ENCODE measurements at regions not wholly inside any gene's neighbourhood (a gene's known extent, or its start where the extent isn't known, plus 50 kb on each side); places are given as distances from the start of the nearest gene placed in this dataset.

DNA sequence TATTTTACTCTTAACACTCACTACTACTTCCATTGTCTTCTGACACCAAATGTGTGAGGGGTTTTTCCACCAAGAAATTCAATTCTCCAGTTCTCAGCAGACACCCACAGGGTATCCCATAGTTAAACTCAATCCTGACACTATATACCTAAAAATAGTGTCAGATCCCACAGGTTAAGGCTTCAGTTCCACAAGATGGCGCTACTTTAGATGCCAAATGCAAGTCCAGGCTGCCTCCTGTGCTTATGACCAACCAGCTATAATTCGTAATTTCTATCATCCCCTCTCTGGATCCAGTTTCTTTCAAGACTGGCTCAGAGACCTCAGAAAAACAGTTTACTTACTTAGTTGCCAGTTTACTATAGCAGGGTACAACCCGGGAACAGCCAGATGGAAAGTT, 1146.2 kb upstream of the SPRY2 start (continued):
- TF ChIP-seq HNF4A (conservative IDR thresholded peaks at IDR 0.05) (no peak), FOXA2 (IDR thresholded peaks at IDR 0.05) (no peak), EGR1 (IDR thresholded peaks at IDR 0.05; ENCODE audit: low read depth in 2 of 2) (no peak), MAX (IDR thresholded peaks at IDR 0.05) (no peak), REST (IDR thresholded peaks at IDR 0.05) (no peak)

DNA sequence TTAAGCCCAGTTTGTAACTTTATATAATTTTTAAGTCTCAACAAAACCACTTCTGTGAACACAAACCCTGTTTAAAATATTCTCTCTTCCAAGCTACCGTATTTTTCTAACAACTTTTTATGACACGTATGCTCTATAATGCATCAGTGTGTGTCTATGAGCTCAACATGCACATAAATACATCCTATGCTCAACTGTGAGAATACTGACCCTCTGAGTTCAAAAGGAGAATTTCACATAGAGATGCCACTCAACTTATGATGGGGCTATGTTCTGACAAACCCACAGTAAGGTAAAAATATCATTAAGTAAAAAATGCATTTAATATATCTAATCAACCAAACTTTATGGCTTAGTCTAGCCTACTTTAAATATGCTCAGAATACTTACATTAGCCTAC, 1139.7 kb upstream of the SPRY2 start:
- no peaks in the 10 kb centered on the region for H3K27me3 ChIP-seq (ENCODE audit: control insufficient read depth in 4 of 4, insufficient read depth in 4 of 4, low read length in 3 of 4)
- WGBS = 76% methylated on average over 2 of the region's 2 CpGs
- H3K36me3 ChIP-seq (ENCODE audit: control insufficient read depth in 4 of 4, insufficient read depth in 3 of 4, low read depth in 1 of 4, low read length in 3 of 4) = no peaks in the 10 kb centered on the region
- H3K9ac ChIP-seq (ENCODE audit: low read depth in 1 of 2, low read length in 2 of 2) = no peak overlapping the region
- no peak for DNase-seq (ENCODE audit: low spot score)
- no peak overlapping the region for H3K27ac ChIP-seq (ENCODE audit: low read depth in 1 of 2, low read length in 2 of 2)
- no peaks in the 10 kb centered on the region for H3K9me3 ChIP-seq (ENCODE audit: control insufficient read depth in 4 of 4, low read length in 3 of 4)
- no peaks in the 10 kb centered on the region for H3K4me1 ChIP-seq (ENCODE audit: control insufficient read depth in 4 of 4, insufficient read depth in 4 of 4, low read length in 3 of 4)
- H3K4me3 ChIP-seq (ENCODE audit: low read depth in 1 of 3, low read length in 3 of 3) = no peak overlapping the region
- TF ChIP-seq REST (IDR thresholded peaks at IDR 0.05) = no peak
- TF ChIP-seq, protein P1, sequence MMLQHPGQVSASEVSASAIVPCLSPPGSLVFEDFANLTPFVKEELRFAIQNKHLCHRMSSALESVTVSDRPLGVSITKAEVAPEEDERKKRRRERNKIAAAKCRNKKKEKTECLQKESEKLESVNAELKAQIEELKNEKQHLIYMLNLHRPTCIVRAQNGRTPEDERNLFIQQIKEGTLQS (IDR thresholded peaks at IDR 0.05) = no peak
- no peak for TF ChIP-seq NR2F2 (IDR thresholded peaks at IDR 0.05)
- no peak for TF ChIP-seq JUND (IDR thresholded peaks at IDR 0.05)
- TF ChIP-seq YY1 (IDR thresholded peaks at IDR 0.05) = no peak
- no peak for TF ChIP-seq FOXA2 (IDR thresholded peaks at IDR 0.05)
- TF ChIP-seq, protein P2, sequence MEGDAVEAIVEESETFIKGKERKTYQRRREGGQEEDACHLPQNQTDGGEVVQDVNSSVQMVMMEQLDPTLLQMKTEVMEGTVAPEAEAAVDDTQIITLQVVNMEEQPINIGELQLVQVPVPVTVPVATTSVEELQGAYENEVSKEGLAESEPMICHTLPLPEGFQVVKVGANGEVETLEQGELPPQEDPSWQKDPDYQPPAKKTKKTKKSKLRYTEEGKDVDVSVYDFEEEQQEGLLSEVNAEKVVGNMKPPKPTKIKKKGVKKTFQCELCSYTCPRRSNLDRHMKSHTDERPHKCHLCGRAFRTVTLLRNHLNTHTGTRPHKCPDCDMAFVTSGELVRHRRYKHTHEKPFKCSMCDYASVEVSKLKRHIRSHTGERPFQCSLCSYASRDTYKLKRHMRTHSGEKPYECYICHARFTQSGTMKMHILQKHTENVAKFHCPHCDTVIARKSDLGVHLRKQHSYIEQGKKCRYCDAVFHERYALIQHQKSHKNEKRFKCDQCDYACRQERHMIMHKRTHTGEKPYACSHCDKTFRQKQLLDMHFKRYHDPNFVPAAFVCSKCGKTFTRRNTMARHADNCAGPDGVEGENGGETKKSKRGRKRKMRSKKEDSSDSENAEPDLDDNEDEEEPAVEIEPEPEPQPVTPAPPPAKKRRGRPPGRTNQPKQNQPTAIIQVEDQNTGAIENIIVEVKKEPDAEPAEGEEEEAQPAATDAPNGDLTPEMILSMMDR (IDR thresholded peaks at IDR 0.05; ENCODE audit: low read depth, low read length, missing input control) = no peak

- H3K36me3 ChIP-seq (ENCODE audit: control insufficient read depth in 4 of 4, insufficient read depth in 3 of 4, low read depth in 1 of 4, low read length in 3 of 4) = no peaks in the 10 kb centered on the region
- H3K4me3 ChIP-seq (ENCODE audit: low read depth in 1 of 3, low read length in 3 of 3) = no peak overlapping the region
- H3K4me1 ChIP-seq (ENCODE audit: control insufficient read depth in 4 of 4, insufficient read depth in 4 of 4, low read length in 3 of 4) = no peaks in the 10 kb centered on the region
- no peaks in the 10 kb centered on the region for H3K27me3 ChIP-seq (ENCODE audit: control insufficient read depth in 4 of 4, insufficient read depth in 4 of 4, low read length in 3 of 4)
- no peaks in the 10 kb centered on the region for H3K9me3 ChIP-seq (ENCODE audit: control insufficient read depth in 4 of 4, low read length in 3 of 4)
- H3K9ac ChIP-seq (ENCODE audit: low read depth in 1 of 2, low read length in 2 of 2) = no peak overlapping the region
- TF ChIP-seq NR2F2 (IDR thresholded peaks at IDR 0.05) (no peak), GABPA (IDR thresholded peaks at IDR 0.05 in 1 of 2, conservative IDR thresholded peaks at IDR 0.05 in 1 of 2) (no peak), YY1 (IDR thresholded peaks at IDR 0.05) (no peak), EGR1 (IDR thresholded peaks at IDR 0.05; ENCODE audit: low read depth in 2 of 2) (no peak), TAF1 (conservative IDR thresholded peaks at IDR 0.05) (no peak), ZBTB33 (IDR thresholded peaks at IDR 0.05) (no peak), RXRA (IDR thresholded peaks at IDR 0.05) (no peak), JUND (IDR thresholded peaks at IDR 0.05) (no peak)
- TF ChIP-seq, protein P2 (IDR thresholded peaks at IDR 0.05; ENCODE audit: low read depth, low read length, missing input control) = no peak
- TF ChIP-seq, protein P1 (IDR thresholded peaks at IDR 0.05) = no peak
- 81% methylated on average over 3 of the region's 3 CpGs for WGBS
- no peak for DNase-seq (ENCODE audit: low spot score)
- no peak overlapping the region for H3K27ac ChIP-seq (ENCODE audit: low read depth in 1 of 2, low read length in 2 of 2)
Measured at GRCh38 chr13:81473366-81473899, 1132.5 kb upstream of the SPRY2 start.
